NCI-H524 treated with DMSO at 0.1 percent for 48 hours (cell line): ENCODE measurements at regions not wholly inside any gene's neighbourhood (a gene's known extent, or its start where the extent isn't known, plus 50 kb on each side); places are given as distances from the start of the nearest gene placed in this dataset.
"Not testable (repeated sequence)": the region's sequence is repeated elsewhere in the genome, so short reads cannot be mapped to it uniquely, and the experiment has no call there.

Experiments
- DNase-seq: peaks from one replicate; lab custom pipeline; 2025; lab: John Stamatoyannopoulos, UW

- DNase-seq = no peak
These were observed 69.7 kb downstream of the RPS6KA4 start for GRCh38 chr11:64428693-64429092.

DNA sequence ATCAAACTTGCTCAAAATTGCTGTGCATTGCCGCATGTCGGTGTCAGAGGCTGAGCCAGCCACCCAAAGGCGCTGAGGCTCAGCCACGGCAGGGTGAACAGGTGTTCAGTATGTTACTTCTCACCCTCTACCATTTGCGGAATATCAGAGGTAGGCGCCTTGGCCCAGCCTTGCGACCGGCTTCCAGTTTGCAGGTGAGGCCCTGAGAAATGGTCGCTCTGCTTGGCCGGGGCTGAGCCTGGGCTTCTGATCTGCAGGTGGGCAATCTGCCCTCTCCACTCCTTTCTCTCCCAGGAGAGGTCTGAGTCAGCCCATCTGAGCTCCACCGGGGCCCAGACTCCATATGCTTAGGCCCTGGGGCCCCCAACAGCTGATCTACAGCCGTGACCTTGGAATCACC lies 71.0 kb downstream of the RPS6KA4 start:
- DNase-seq = no peak

GRCh38 chr11:64430645-64431044 lies 71.7 kb downstream of the RPS6KA4 start:
- no peak for DNase-seq

- no peak for DNase-seq
These were observed 77.0 kb downstream of the RPS6KA4 start for GRCh38 chr11:64436000-64436399.

DNA sequence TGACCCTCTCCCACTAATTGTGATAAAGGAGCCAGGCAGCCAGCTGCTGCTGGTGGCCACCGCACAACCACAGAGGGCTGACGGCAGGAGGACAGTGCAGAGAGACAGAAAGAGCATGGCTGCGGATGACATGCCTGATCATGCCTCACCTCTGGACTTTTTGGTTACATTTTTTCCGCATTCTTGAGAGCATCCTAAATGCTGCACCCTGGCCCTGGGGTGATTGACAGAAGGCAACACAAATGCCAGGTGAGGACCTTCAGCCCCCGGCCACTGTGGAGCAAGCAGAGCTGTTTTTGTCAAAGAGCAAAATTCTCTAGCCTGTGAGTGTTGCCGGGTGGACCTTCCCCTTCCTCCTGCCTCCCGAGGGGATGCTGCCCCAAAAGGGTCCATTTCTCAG lies 78.5 kb downstream of the RPS6KA4 start:
- no peak for DNase-seq

GRCh38 chr11:64438986-64439771 lies 80.2 kb downstream of the RPS6KA4 start:
- DNase-seq = no peak

DNA sequence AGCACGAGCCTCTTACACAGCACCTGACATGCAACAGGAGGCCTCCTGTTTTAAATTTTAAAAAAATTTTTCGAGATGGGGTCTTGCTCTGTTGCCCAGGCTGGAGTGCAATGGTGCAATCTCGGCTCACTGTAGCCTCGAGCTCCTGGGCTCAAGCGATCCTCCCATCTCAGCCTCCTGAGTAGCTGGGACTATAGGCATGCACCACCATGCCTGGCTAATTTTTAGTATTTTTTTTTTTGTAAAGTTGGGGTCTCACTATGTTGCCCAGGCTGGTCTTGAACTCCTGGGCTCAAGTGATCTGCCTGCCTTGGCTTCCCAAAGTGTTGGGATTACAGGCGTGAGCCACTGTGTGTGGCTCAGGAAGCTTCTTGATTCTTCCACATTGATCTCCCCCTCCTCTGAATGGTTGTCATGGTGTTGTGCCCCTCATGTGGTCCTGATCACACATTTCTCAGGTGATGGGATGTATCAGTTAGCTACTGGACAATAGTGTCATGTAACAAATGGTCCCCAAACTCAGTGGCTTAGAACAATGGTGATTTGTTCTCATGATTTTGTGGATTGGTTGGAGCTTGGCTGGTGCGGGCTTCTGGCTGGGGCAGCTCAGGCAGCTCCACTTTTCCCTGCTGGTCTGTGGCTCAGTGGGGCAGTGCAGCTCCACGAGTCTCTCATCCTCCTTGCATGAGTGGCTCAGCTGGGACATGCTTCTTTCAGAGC lies 81.0 kb downstream of the RPS6KA4 start:
- DNase-seq = not testable (repeated sequence)

GRCh38 chr11:64441127-64441526 lies 82.2 kb downstream of the RPS6KA4 start:
- no peak for DNase-seq

GRCh38 chr11:64443001-64443400 lies 84.0 kb downstream of the RPS6KA4 start:
- DNase-seq = no peak

- DNase-seq = no peak
These were observed 86.0 kb downstream of the RPS6KA4 start for GRCh38 chr11:64444838-64445441.

DNA sequence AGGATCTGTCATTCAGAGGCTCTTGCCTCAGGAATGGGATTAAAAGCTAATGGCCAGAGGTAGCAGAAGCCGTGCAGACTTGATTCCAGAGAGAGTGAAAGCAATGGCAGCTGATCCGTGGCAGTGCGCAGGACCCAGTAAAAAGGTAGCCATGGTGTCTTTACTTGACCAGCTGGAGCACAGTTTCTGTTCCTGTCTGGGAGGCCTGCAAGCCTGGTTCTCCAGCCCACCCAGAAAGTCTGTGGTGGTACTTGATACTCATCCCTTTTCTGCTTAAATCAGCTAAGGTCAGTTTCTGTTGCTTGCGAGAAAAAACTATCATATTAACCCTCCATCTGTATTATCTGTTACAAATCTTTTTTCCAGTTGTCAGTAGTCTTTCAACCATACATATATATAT lies 86.7 kb downstream of the RPS6KA4 start:
- no peak for DNase-seq

DNA sequence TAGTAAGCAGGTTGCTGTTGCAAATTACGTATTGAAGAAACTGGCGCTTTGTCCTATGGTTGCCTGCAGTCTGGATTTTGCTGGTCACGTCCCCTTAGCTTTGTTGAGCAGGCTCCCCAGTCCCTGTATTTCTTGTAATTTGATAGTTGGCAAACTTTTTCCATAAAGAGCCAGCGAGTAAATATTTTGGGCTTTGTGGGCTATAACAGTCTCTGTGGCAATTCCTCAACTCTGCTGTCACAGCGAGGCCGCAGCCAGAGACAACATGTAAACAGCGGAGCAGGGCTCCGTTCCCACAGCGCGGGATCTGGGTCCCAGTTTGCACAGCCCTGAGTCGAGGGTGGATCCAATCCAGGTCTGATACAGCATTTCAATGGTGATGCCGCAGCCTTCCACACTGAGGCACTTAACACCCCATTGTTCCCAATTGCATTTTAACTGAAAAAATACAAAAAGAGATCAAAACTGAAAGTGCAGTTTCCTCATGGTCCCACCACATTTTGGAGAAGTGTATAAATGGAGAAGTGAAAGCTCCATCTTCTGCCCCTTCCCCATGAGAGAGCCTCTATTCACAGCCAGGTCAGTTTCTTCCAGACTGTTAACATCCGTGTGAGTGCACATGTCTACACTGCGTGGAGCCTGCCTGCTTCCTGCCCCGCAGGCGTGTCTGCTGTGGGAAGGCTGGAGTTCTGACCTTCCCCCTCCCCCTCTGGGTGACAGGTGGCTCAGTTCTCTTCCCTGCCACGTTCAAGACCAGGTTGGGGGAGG lies 89.1 kb downstream of the RPS6KA4 start:
- no peak for DNase-seq

DNA sequence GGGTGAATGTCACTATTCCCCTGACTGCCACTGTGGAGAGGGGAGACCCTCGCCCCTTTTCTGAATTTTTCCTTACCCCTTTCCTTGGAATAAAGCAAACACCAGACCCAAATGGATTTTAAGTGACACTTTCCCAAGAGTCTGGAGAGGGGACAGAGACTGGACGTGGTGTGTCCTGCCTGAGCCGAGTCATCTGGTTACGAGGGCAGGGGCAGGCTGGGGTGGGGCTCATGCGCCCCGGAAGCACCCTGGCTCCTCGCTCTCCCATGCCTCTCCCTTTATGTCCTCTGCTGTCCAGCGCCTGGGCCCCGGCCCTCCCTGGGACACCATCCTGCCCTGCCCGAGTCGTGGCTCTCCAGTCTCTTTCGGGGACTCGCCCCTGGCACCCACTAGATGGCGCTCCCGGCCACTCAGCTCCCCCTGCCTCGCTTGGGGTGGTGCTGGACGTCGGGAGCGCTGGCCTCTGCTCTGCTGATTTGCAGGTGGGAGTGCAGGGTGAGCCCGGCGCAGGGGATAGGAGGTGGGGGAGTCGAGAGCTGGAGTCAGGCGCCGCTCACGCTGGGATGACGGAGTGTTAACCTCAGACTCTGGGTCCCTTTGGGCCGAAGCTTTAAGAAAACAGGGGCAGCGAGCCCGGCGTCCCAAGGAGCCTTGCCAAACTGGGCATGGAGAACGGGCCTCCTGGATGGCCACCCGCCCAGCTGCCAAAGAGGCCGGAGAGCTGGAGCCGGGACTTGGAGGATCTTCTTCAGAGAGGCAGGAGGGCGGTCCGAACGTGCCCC lies 89.8 kb downstream of the RPS6KA4 start:
- DNase-seq = peak; percentile 41

DNA sequence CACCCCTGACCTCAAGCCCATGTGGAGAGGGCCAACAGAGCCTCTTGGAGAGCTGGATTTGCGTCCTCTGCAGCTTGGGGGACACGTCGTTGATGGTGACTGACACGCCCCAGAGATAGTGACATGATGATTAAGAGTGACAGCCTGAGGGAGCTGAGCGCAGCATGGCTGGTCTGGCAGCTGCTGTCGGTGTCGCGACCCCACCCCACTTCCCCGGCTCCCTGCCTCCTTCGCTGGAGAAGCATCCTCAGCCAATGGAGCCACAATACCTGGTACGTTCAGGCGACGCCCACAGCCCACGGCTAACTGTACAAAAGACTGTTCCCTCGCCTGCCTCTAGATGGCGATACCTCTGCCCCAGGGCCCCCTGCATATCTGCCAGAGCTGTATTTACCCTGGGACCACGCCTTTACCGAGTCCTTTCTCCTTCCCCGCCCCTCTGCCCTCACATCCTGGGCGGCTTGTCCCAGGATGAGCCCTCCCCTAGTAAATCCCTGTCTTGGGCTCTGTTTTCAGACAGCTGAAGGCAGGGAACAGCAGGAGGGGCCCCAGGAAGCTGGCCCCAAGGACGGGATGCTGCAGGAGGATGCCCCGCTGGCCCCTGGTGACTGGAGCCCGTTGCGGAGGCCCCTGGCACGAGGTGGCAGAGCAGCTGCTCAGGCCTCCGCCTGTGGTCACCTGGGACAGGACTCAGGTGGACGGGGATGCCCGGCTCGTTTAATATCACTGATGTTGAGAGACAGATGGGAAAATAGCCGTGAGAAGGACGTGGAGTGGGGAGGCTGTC lies 90.6 kb downstream of the RPS6KA4 start:
- peak; percentile 40 for DNase-seq

DNA sequence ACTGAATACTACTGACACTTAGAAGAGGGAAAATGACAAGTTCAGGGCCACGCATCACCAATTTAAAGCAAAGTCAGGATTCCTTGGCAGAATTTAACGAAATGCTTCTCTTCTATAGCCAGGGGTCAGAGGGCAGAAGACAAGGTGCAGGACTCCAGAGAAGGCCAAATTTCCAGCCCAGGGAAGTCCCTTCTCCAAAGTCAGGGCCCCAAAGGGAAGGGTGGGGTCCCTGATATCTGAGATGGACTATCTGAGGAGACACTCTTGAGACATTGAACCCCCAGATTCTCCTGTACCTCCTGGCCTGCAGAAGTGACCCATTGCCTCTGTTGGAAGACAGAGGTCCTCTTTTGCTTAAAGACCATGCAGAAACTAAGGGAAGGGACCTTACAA lies 91.2 kb downstream of the RPS6KA4 start:
- DNase-seq = no peak

GRCh38 chr11:64451856-64452255 lies 92.9 kb downstream of the RPS6KA4 start:
- DNase-seq = no peak

DNA sequence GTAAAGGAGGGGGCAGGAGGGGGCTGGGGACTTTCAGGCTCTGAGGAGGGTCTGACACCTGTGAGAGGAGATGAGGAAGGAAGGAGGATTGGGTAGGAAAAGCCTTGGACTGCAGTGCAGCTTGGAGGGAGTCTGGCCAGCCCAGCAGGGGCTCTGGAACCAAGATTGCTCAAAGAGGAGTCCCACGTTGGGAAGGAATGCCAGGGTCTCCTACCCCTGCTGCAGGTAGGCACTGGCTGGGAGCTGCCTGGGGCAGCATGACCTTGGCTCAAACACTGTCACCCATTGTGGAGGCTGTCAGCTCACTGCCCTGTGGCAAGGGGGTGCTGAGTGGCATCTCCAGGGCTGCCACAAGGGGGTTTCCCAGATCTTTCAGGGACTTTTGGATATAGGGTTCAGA lies 94.5 kb downstream of the RPS6KA4 start:
- DNase-seq = no peak

DNA sequence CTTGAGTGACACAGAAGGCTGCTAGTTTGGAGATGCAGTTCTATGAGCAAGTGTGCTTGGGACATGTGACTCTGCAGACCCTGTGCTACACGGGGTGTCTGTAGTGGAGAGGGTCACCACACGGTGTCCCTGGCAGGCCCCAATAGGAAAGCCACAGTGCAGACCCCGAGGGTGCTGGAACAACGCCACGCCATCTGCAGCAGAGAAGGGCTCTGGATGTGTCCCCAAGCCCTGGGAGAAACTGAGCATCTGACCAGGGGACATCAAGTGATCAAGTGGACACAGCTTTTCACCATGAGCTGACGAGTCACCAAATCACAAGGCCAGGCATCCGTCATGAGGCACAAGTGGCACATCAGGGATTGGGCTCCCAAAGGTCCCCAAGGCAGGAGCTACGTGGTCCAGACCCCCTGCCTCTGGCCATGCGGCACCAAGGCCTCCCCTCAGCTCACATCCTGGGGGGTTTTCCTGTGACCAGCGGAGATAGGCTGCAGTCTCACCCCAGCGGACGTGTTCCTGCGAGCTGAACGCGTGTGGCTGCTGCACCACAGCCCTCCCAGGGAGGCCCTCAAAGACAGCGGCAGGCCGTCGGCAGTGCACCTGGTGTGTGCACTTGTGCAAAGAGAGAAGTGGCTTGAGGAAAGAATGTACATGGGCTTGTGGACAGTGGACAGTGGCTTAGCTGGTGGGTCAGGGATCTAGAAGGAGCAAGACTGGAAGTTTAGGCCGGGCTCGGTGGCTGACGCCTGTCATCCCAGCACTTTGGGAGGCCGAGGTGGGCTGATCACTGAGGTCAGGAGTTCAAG lies 96.7 kb downstream of the RPS6KA4 start:
- DNase-seq = no peak

- DNase-seq = no peak
These were observed 97.8 kb downstream of the RPS6KA4 start for GRCh38 chr11:64456509-64457320.
